B cell (primary cell): ENCODE measurements at regions not wholly inside any gene's neighbourhood (a gene's known extent, or its start where the extent isn't known, plus 50 kb on each side); places are given as distances from the start of the nearest gene placed in this dataset.

ENCODE experiments used
- EZH2 ChIP-seq: IDR thresholded peaks from 2 replicates; pipeline ENCODE4 v1.6.1; 2012; ENCODE audit warnings: borderline replicate concordance, low read depth, mild to moderate bottlenecking, moderate library complexity, low read length; ENCODE audit not compliant: insufficient read depth, poor library complexity, severe bottlenecking
- TF ChIP-seq, protein P1 (sequence below): fragments of 200-600 bp; IDR thresholded peaks from one replicate; pipeline ENCODE4 v1.8.0; 2022; ENCODE audit warnings: antibody characterized with exemption, mild to moderate bottlenecking

DNA sequence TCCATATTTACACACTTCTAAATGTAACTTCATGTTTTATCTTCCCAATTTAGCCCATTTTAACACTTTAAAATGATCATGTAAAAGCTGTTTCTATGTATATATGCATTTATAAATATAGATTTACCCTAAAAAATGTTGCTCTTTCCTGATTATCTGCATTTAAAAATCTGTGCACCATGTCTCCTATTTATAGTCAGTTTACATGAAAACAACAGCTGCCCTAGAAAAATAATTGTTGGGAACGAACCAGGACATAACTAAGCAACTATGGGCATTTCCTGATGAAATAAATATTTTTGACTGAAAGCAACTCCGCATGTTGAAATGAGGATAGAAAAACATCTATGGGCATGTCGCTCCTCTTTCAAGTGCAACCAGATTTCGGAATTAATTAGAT, 1368.2 kb downstream of the FAM181B start:
- TF ChIP-seq, protein P1, sequence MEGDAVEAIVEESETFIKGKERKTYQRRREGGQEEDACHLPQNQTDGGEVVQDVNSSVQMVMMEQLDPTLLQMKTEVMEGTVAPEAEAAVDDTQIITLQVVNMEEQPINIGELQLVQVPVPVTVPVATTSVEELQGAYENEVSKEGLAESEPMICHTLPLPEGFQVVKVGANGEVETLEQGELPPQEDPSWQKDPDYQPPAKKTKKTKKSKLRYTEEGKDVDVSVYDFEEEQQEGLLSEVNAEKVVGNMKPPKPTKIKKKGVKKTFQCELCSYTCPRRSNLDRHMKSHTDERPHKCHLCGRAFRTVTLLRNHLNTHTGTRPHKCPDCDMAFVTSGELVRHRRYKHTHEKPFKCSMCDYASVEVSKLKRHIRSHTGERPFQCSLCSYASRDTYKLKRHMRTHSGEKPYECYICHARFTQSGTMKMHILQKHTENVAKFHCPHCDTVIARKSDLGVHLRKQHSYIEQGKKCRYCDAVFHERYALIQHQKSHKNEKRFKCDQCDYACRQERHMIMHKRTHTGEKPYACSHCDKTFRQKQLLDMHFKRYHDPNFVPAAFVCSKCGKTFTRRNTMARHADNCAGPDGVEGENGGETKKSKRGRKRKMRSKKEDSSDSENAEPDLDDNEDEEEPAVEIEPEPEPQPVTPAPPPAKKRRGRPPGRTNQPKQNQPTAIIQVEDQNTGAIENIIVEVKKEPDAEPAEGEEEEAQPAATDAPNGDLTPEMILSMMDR: no peak
- TF ChIP-seq EZH2: no peak
